Breast epithelium (tissue), 3 donors: ENCODE measurements at regions not wholly inside any gene's neighbourhood (a gene's known extent, or its start where the extent isn't known, plus 50 kb on each side); places are given as distances from the start of the nearest gene placed in this dataset.

Source experiments
- POLR2A ChIP-seq: fragments of 450-650 bp; IDR thresholded peaks from one replicate; pipeline ENCODE4 v1.6.1; 2016; ENCODE audit warnings: antibody characterized with exemption, mild to moderate bottlenecking, moderate library complexity
- POLR2AphosphoS5 ChIP-seq, 3 donors: sonication (generic); formaldehyde crosslinking; IDR thresholded peaks; one replicate each; pipeline ENCODE4 v1.6.1; 2017; ENCODE audit warnings: antibody characterized with exemption in 3 of 3

- no peak for TF ChIP-seq POLR2AphosphoS5 (IDR thresholded peaks at IDR 0.05)
- TF ChIP-seq POLR2A, result no peak
Measured at GRCh38 chr11:25667871-25668270, 664.1 kb upstream of the ANO3 start.
